SK-N-SH (cell line): ENCODE measurements at regions not wholly inside any gene's neighbourhood (a gene's known extent, or its start where the extent isn't known, plus 50 kb on each side); places are given as distances from the start of the nearest gene placed in this dataset.

Source experiments
- CTCF ChIA-PET: fragments of 300-600, 350-600 bp; formaldehyde crosslinking; extraction: SDS; loops from one replicate; lab custom pipeline; 2021; lab: Yijun Ruan, JAX
- POLR2A ChIA-PET: fragments of 350-600 bp; sonication (Branson Sonifier 250); formaldehyde crosslinking; extraction: SDS; loops from one replicate; lab custom pipeline; 2020; ENCODE audit warnings: antibody characterized with exemption, inconsistent platforms; lab: Yijun Ruan, JAX
- DNase-seq: peaks from one replicate; pipeline ENCODE4 v3.0.0; 2012
- H2AFZ ChIP-seq: fragments of 200-600 bp; sonication (generic); 2 replicates; pipeline ENCODE4 v1.8.1; 2016; ENCODE audit warnings: antibody characterized with exemption, mild to moderate bottlenecking, low read depth
- H3F3A ChIP-seq: fragments of 200-600 bp; sonication (generic); replicated peaks from 2 replicates; pipeline ENCODE3; 2016; ENCODE audit warnings: antibody characterized with exemption, mild to moderate bottlenecking; ENCODE audit not compliant: insufficient read depth
- H3K27ac ChIP-seq, 2 experiments: fragments of 200-500 bp in 1 of 2; fragments of 200-600 bp in 1 of 2; sonication (Bioruptor generic) in 1 of 2; sonication (generic), shearing (Covaris generic) in 1 of 2; 2 replicates each; pipeline versions ENCODE4 v1.5.1 to v1.6.1; 2014 to 2016; ENCODE audit warnings: low read depth in 2 of 2, inconsistent platforms in 1 of 2, low read length in 1 of 2, mild to moderate bottlenecking in 1 of 2, mixed read lengths in 1 of 2
- H3K27me3 ChIP-seq: fragments of 200-600 bp; sonication (generic), shearing (Covaris generic); 2 replicates; pipeline ENCODE4 v1.6.1; 2016; ENCODE audit warnings: mixed run types; ENCODE audit not compliant: insufficient read depth
- H3K36me3 ChIP-seq, 2 experiments: fragments of 200-500 bp in 1 of 2; fragments of 200-600 bp in 1 of 2; sonication (Bioruptor generic) in 1 of 2; sonication (generic) in 1 of 2; replicated peaks in 1 of 2; 2 replicates each; pipeline versions ENCODE3 to v1.5.1; 2014 to 2016; ENCODE audit warnings: low read length in 1 of 2, mild to moderate bottlenecking in 1 of 2; ENCODE audit not compliant: insufficient read depth in 2 of 2, control insufficient read depth in 1 of 2
- H3K4me1 ChIP-seq, 2 experiments: fragments of 200-500 bp in 1 of 2; fragments of 200-600 bp in 1 of 2; sonication (Bioruptor generic) in 1 of 2; sonication (generic), shearing (Covaris generic) in 1 of 2; 2 replicates each; pipeline versions ENCODE4 v1.5.1 to v1.6.1; 2014 to 2016; ENCODE audit warnings: low read depth in 1 of 2, low read length in 1 of 2, mixed run types in 1 of 2; ENCODE audit not compliant: insufficient read depth in 2 of 2, control insufficient read depth in 1 of 2
- H3K4me2 ChIP-seq: fragments of 200-600 bp; sonication (generic), shearing (Covaris generic); 2 replicates; pipeline ENCODE4 v1.6.1; 2017; ENCODE audit warnings: mixed run types
- H3K4me3 ChIP-seq, 2 experiments: fragments of 200-500 bp in 1 of 2; fragments of 200-600 bp in 1 of 2; sonication (Bioruptor generic) in 1 of 2; sonication (generic), shearing (Covaris generic) in 1 of 2; 2 replicates each; pipeline versions ENCODE4 v1.5.1 to v1.8.1; 2014 to 2016; ENCODE audit warnings: low read depth in 2 of 2, inconsistent platforms in 1 of 2, low read length in 1 of 2, mild to moderate bottlenecking in 1 of 2, mixed read lengths in 1 of 2, moderate library complexity in 1 of 2
- H3K79me2 ChIP-seq: fragments of 200-600 bp; sonication (generic); 2 replicates; pipeline ENCODE4 v1.8.1; 2017; ENCODE audit warnings: mild to moderate bottlenecking; ENCODE audit not compliant: insufficient read depth
- H3K9ac ChIP-seq: fragments of 200-600 bp; sonication (generic); 2 replicates; pipeline ENCODE4 v1.6.1; 2017; ENCODE audit warnings: mixed run types
- H3K9me2 ChIP-seq: fragments of 200-600 bp; sonication (generic); 2 replicates; pipeline ENCODE4 v1.6.1; 2017; ENCODE audit warnings: mixed run types
- H3K9me3 ChIP-seq: fragments of 200-600 bp; sonication (generic); 2 replicates; pipeline ENCODE4 v1.6.1; 2017; ENCODE audit warnings: mixed run types, mild to moderate bottlenecking, moderate library complexity
- H4K20me1 ChIP-seq: fragments of 200-600 bp; sonication (generic); 2 replicates; pipeline ENCODE4 v1.6.1; 2017; ENCODE audit warnings: mild to moderate bottlenecking, mixed run types; ENCODE audit not compliant: insufficient read depth
- EP300 ChIP-seq, 2 experiments: IDR thresholded peaks; 2 replicates each; pipeline versions ENCODE4 v1.4.0 to v1.6.1; 2012; ENCODE audit warnings: borderline replicate concordance in 1 of 2, low read depth in 1 of 2, low read length in 1 of 2
- FOSL2 ChIP-seq: IDR thresholded peaks from 2 replicates; pipeline ENCODE4 v1.4.0; 2012; ENCODE audit warnings: low read depth, mild to moderate bottlenecking, moderate library complexity, borderline replicate concordance
- MXI1 ChIP-seq: IDR thresholded peaks from 2 replicates; pipeline ENCODE4 v1.6.1; 2012; ENCODE audit warnings: mild to moderate bottlenecking, low read depth, low read length, improper control_type of control experiment
- NFIC ChIP-seq: IDR thresholded peaks from 2 replicates; pipeline ENCODE4 v1.4.0; 2012; ENCODE audit warnings: borderline replicate concordance
- NRF1 ChIP-seq: IDR thresholded peaks from 2 replicates; pipeline ENCODE4 v1.6.1; 2012; ENCODE audit warnings: low read depth, mild to moderate bottlenecking, low read length
- PBX3 ChIP-seq: IDR thresholded peaks from 2 replicates; pipeline ENCODE4; 2012
- POLR2AphosphoS5 ChIP-seq: IDR thresholded peaks from 2 replicates; pipeline ENCODE4 v1.6.1; 2012; ENCODE audit warnings: low read depth, low read length
- RAD21 ChIP-seq: IDR thresholded peaks from 2 replicates; pipeline ENCODE4 v1.6.1; 2012; ENCODE audit warnings: mild to moderate bottlenecking, low read length
- RXRA ChIP-seq: IDR thresholded peaks from 2 replicates; pipeline ENCODE4 v1.4.0; 2012; ENCODE audit warnings: low read depth, mild to moderate bottlenecking, borderline replicate concordance
- SIN3A ChIP-seq: IDR thresholded peaks from 2 replicates; pipeline ENCODE4 v1.6.1; 2012; ENCODE audit warnings: low read depth, mild to moderate bottlenecking, low read length, moderate library complexity, borderline replicate concordance
- SMC3 ChIP-seq: IDR thresholded peaks from 2 replicates; pipeline ENCODE4 v1.6.1; 2012; ENCODE audit warnings: low read depth, low read length, improper control_type of control experiment
- TAF1 ChIP-seq: IDR thresholded peaks from 2 replicates; pipeline ENCODE4 v1.6.1; 2012; ENCODE audit warnings: low read depth, mild to moderate bottlenecking, low read length, moderate library complexity, borderline replicate concordance
- TCF12 ChIP-seq: IDR thresholded peaks from 2 replicates; pipeline ENCODE4 v1.4.0; 2012
- USF1 ChIP-seq: IDR thresholded peaks from 2 replicates; pipeline ENCODE4 v1.4.0; 2012; ENCODE audit warnings: low read depth, borderline replicate concordance
- USF2 ChIP-seq: fragments of 150-350 bp; IDR thresholded peaks from 2 replicates; pipeline ENCODE4 v1.6.1; 2017; ENCODE audit warnings: antibody characterized with exemption, low read length, low read depth, borderline replicate concordance
- ZBTB33 ChIP-seq: IDR thresholded peaks from 2 replicates; pipeline ENCODE4 v1.4.0; 2012; ENCODE audit warnings: low read depth, borderline replicate concordance
- WGBS: methylation state at CpG from one replicate; pipeline ENCODE4 v1.1.6; 2017; ENCODE audit warnings: low lambda C conversion rate; 5-methylcytosine and 5-hydroxymethylcytosine counted together

GRCh38 chr11:82261367-82261766 lies 472.3 kb downstream of the FAM181B start:
- H3K4me1 ChIP-seq = no peaks in the 10 kb centered on the region
- ChIA-PET POLR2A (no interaction called here), CTCF (no interaction called here)
- H3K4me2 ChIP-seq = no peak overlapping the region
- H3K9me3 ChIP-seq = no peaks in the 10 kb centered on the region
- no peaks in the 10 kb centered on the region for H3K36me3 ChIP-seq
- H3K27ac ChIP-seq = no peak overlapping the region
- no peak overlapping the region for H3K9ac ChIP-seq
- no peaks in the 10 kb centered on the region for H3F3A ChIP-seq
- DNase-seq = no peak
- no peaks in the 10 kb centered on the region for H3K79me2 ChIP-seq
- H3K4me3 ChIP-seq = no peak overlapping the region
- TF ChIP-seq MXI1 (no peak), USF1 (no peak), TAF1 (no peak), PBX3 (no peak), RXRA (no peak), TCF12 (no peak), NRF1 (no peak), RAD21 (no peak), FOSL2 (no peak), POLR2AphosphoS5 (no peak), SIN3A (no peak), EP300 (IDR thresholded peaks at IDR 0.05; ENCODE audit: borderline replicate concordance in 1 of 2, low read depth in 1 of 2, low read length in 1 of 2) (no peak), SMC3 (no peak), NFIC (no peak), ZBTB33 (no peak), USF2 (no peak)
- H3K9me2 ChIP-seq = no peaks in the 10 kb centered on the region
- H4K20me1 ChIP-seq = no peaks in the 10 kb centered on the region
- WGBS = 23% methylated on average over 1 of the region's 1 CpG
- H3K27me3 ChIP-seq = no peaks in the 10 kb centered on the region
- no peak overlapping the region for H2AFZ ChIP-seq
